Caco-2 (cell line): ENCODE measurements at regions not wholly inside any gene's neighbourhood (a gene's known extent, or its start where the extent isn't known, plus 50 kb on each side); places are given as distances from the start of the nearest gene placed in this dataset.

Source experiments
- BruUV-seq: library from RNA; stranded (reverse); fragments of 400-500 nt; replicated peaks from 2 replicates; lab custom pipeline; 2021; lab: Mats Ljungman, UMichigan
- CTCF ChIA-PET: fragments of 300-600 bp; sonication (Branson Sonifier 250); formaldehyde crosslinking; loops from one replicate; lab custom pipeline; 2022; ENCODE audit warnings: antibody characterized with exemption; lab: Charles Lee
- POLR2A ChIA-PET: fragments of 300-600 bp; sonication (Branson Sonifier 250); formaldehyde crosslinking; loops from one replicate; lab custom pipeline; 2022; ENCODE audit warnings: antibody characterized with exemption; lab: Charles Lee
- DNase-seq, 2 experiments: peaks; one replicate each; pipeline versions ENCODE4 v3.0.0 to v3.0.0-alpha.2; 2020 to 2022
- H3K27me3 ChIP-seq: replicated peaks from 2 replicates; pipeline ENCODE4 v1.6.0; 2011; ENCODE audit warnings: low read length; ENCODE audit not compliant: control insufficient read depth, insufficient read depth
- H3K36me3 ChIP-seq: 2 replicates; pipeline ENCODE4 v1.5.1; 2011; ENCODE audit warnings: low read length; ENCODE audit not compliant: control insufficient read depth, insufficient read depth
- H3K4me1 ChIP-seq: fragments of 250-450 bp; sonication (Bioruptor Pico); 2 replicates; pipeline ENCODE4 v1.5.1; 2020; ENCODE audit warnings: mild to moderate bottlenecking
- H3K4me3 ChIP-seq: 2 replicates; pipeline ENCODE4 v1.5.1; 2011; ENCODE audit warnings: low read depth, mild to moderate bottlenecking, control low read depth, low read length
- H3K9me3 ChIP-seq: fragments of 250-450 bp; sonication (Bioruptor Pico); 2 replicates; pipeline ENCODE4 v1.5.1; 2020; ENCODE audit warnings: mild to moderate bottlenecking, moderate library complexity
- H3K27ac Mint-ChIP-seq: one replicate; pipeline ENCODE4 v1.8.0; 2022; ENCODE audit warnings: mixed read lengths; ENCODE audit not compliant: unreplicated experiment
- H3K27me3 Mint-ChIP-seq: one replicate; pipeline ENCODE4 v1.8.0; 2022; ENCODE audit warnings: mixed read lengths; ENCODE audit not compliant: insufficient read depth, unreplicated experiment
- H3K36me3 Mint-ChIP-seq: one replicate; pipeline ENCODE4 v1.8.0; 2022; ENCODE audit warnings: mild to moderate bottlenecking, mixed read lengths; ENCODE audit not compliant: insufficient read depth, unreplicated experiment
- H3K4me1 Mint-ChIP-seq: one replicate; pipeline ENCODE4 v1.8.0; 2022; ENCODE audit warnings: low read depth, mixed read lengths; ENCODE audit not compliant: unreplicated experiment
- H3K4me3 Mint-ChIP-seq: one replicate; pipeline ENCODE4 v1.8.0; 2022; ENCODE audit warnings: mild to moderate bottlenecking, moderate library complexity, mixed read lengths; ENCODE audit not compliant: unreplicated experiment
- H3K9me3 Mint-ChIP-seq: one replicate; pipeline ENCODE4 v1.8.0; 2022; ENCODE audit warnings: mixed read lengths; ENCODE audit not compliant: unreplicated experiment
- intact Hi-C: fragments of 100-400 bp; cut with micrococcal nuclease; formaldehyde crosslinking; loops from one replicate; pipeline ENCODE4 v1.10.0; 2022; ENCODE audit not compliant: unreplicated experiment
- TF ChIP-seq, protein P1 (sequence below), 2 experiments: fragments of 200-600 bp in 1 of 2; IDR thresholded peaks; 1 replicate in 1 of 2; 2 replicates in 1 of 2; pipeline versions ENCODE4 v1.5.1 to v1.8.0; 2011 to 2022; ENCODE audit warnings: antibody characterized with exemption in 1 of 2, control low read depth in 1 of 2, inconsistent platforms in 1 of 2, low read depth in 1 of 2, low read length in 1 of 2, mild to moderate bottlenecking in 1 of 2, moderate library complexity in 1 of 2; ENCODE audit not compliant: insufficient read depth in 1 of 2, severe bottlenecking in 1 of 2, unreplicated experiment in 1 of 2

DNA sequence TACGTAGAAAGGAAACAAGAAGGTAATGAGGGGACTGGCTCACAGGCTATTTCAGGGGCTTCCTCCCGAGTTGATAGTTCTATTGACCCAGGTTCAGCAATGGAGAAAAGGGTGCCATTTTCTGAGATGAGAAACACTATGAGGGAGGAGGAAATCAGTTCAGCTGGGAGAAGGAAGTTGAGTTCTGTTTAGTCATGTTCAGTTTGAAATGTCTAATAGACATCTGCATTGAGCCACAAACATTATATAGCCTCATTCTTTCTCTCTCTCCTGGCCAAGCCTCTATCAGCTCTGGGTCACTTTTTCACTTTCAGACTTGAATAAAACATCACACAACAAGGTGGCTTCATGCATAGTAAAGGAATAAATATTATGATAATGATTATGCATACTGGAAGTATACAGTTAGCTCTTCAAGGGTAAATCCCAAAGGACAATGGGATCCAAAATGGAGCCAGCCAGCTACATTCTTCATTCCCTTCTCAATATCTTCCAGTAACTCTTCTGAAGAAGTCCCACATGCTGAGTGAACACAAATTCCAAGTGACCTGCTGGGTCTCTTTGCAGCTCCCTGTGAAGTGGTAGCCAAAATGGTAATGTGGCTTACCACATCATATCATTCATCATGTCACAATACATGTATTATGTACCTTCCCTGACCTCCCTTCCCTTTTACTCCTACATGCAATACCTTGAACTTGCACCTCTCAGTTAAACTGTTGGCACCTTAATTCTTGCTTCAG is 80.9 kb upstream of the CD44 start:
- no peak overlapping the region for H3K27ac Mint-ChIP-seq
- no peaks in the 10 kb centered on the region for H3K27me3 Mint-ChIP-seq
- Histone ChIP-seq H3K36me3 (no peaks in the 10 kb centered on the region), H3K4me3 (no peak overlapping the region), H3K4me1 (no peaks in the 10 kb centered on the region), H3K27me3 (no peaks in the 10 kb centered on the region), H3K9me3 (no peaks in the 10 kb centered on the region)
- H3K4me3 Mint-ChIP-seq = no peak overlapping the region
- intact Hi-C loops = no loop called here
- BruUV-seq = no TSS peak
- no peak for DNase-seq
- TF ChIP-seq, protein P1, sequence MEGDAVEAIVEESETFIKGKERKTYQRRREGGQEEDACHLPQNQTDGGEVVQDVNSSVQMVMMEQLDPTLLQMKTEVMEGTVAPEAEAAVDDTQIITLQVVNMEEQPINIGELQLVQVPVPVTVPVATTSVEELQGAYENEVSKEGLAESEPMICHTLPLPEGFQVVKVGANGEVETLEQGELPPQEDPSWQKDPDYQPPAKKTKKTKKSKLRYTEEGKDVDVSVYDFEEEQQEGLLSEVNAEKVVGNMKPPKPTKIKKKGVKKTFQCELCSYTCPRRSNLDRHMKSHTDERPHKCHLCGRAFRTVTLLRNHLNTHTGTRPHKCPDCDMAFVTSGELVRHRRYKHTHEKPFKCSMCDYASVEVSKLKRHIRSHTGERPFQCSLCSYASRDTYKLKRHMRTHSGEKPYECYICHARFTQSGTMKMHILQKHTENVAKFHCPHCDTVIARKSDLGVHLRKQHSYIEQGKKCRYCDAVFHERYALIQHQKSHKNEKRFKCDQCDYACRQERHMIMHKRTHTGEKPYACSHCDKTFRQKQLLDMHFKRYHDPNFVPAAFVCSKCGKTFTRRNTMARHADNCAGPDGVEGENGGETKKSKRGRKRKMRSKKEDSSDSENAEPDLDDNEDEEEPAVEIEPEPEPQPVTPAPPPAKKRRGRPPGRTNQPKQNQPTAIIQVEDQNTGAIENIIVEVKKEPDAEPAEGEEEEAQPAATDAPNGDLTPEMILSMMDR (IDR thresholded peaks at IDR 0.05; ENCODE audit: insufficient read depth in 1 of 2, low read depth in 1 of 2, low read length in 1 of 2, severe bottlenecking in 1 of 2, unreplicated experiment in 1 of 2) = no peak
- H3K4me1 Mint-ChIP-seq = no peaks in the 10 kb centered on the region
- ChIA-PET POLR2A (no interaction called here), CTCF (no interaction called here)
- no peaks in the 10 kb centered on the region for H3K36me3 Mint-ChIP-seq
- no peaks in the 10 kb centered on the region for H3K9me3 Mint-ChIP-seq

DNA sequence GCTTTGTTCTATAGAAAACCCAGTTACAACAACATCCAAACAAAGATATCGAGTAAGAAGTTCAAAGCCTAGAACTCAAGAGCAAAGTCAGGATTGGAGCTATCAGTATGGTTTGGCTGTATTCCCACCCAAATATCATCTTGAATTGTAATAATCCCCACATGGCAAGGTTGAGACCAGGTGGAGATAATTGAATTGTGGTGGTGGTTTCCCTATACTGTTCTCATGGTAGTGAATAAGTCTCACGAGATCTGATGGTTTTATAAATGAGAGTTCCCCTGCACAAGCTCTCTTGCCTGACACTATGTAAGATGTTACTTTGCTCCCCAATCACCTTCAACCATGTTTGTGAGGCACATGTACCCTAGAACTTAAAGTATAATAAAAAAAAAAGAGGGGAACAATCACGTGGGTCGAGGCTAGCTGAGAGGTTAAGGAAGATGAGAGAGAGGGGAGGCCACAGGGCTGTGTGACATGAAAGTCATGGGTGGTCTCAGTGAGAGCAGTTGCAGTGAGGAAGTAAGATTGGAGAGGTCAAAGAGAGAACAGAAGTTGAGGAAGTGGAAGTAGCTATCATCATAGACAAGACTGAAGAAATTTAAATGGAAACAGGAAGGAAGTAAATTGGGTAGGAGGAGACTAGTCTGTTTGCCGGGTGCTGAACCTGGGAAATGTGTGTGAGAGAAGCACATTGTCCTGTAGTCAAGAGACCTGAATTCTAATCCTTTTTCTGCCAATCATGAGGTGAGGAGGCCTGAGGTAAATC is 80.1 kb upstream of the CD44 start:
- Mint-ChIP-seq H3K9me3 (no peaks in the 10 kb centered on the region), H3K36me3 (no peaks in the 10 kb centered on the region), H3K27ac (no peak overlapping the region), H3K4me3 (no peak overlapping the region), H3K4me1 (no peaks in the 10 kb centered on the region), H3K27me3 (no peaks in the 10 kb centered on the region)
- no peak overlapping the region for H3K4me3 ChIP-seq
- BruUV-seq = no TSS peak
- intact Hi-C loops = no loop called here
- H3K9me3 ChIP-seq = no peaks in the 10 kb centered on the region
- ChIA-PET CTCF (no interaction called here), POLR2A (no interaction called here)
- TF ChIP-seq, protein P1 (IDR thresholded peaks at IDR 0.05; ENCODE audit: insufficient read depth in 1 of 2, low read depth in 1 of 2, low read length in 1 of 2, severe bottlenecking in 1 of 2, unreplicated experiment in 1 of 2) = no peak
- no peak for DNase-seq
- H3K27me3 ChIP-seq = no peaks in the 10 kb centered on the region
- no peaks in the 10 kb centered on the region for H3K36me3 ChIP-seq
- H3K4me1 ChIP-seq = no peaks in the 10 kb centered on the region

DNA sequence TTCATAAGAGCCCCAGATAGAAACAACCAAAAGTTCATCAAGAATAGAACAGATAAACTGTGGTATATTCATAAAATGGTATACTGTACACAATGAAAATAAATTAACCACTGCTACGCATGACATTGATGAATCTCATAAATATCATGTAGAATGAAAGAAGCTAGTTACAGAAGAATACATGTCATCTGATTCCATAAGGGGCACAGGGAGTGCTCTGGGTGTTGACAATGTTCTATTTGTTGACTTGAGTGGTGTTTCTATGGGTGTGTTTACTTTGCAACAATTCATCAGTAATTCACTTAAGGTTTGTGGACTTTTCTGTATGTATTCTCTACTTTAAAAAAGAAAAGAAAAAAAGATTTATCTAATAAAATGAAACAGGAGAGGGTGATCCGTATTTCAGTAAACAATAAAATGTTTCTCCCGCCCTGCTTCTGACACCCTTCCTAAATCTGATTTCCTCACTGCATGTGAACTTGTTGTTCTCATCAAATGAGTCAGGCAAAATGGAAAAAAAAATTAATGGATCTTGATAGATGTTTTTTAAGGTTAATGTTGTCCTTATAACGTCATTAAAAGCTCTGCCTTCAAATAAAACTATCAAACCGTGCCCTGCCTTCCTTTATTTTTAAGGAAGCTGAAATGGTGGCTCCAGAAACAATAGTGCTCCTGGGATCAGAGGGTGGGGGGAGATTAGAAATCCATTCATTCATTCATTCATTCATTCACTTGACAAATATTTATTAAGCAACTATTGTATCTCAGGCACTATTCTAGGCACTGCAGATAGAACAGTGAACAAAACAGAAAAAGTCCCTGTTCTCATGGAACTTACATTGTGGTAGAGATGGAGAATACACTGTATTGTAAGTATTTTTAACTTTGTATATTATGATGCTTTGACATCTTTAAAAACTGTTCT is 77.2 kb upstream of the CD44 start:
- ChIA-PET CTCF (no interaction called here), POLR2A (no interaction called here)
- Mint-ChIP-seq H3K4me1 (no peaks in the 10 kb centered on the region), H3K4me3 (no peak overlapping the region), H3K9me3 (no peaks in the 10 kb centered on the region), H3K27me3 (no peaks in the 10 kb centered on the region), H3K27ac (no peak overlapping the region), H3K36me3 (no peaks in the 10 kb centered on the region)
- Histone ChIP-seq H3K27me3 (no peaks in the 10 kb centered on the region), H3K4me3 (no peak overlapping the region), H3K4me1 (no peaks in the 10 kb centered on the region), H3K9me3 (no peaks in the 10 kb centered on the region), H3K36me3 (no peaks in the 10 kb centered on the region)
- no TSS peak for BruUV-seq
- intact Hi-C loops = no loop called here
- DNase-seq = no peak
- TF ChIP-seq, protein P1 (IDR thresholded peaks at IDR 0.05; ENCODE audit: insufficient read depth in 1 of 2, low read depth in 1 of 2, low read length in 1 of 2, severe bottlenecking in 1 of 2, unreplicated experiment in 1 of 2) = no peak
